22Rv1 (cell line): ENCODE measurements at regions not wholly inside any gene's neighbourhood (a gene's known extent, or its start where the extent isn't known, plus 50 kb on each side); places are given as distances from the start of the nearest gene placed in this dataset.

Experiments used
- CTCF ChIP-seq: fragments of 450-650 bp; IDR thresholded peaks from 2 replicates; pipeline ENCODE4 v1.5.1; 2017; ENCODE audit warnings: mild to moderate bottlenecking
- ZFX ChIP-seq: fragments of 450-650 bp; IDR thresholded peaks from 2 replicates; pipeline ENCODE4 v1.6.1; 2017; ENCODE audit warnings: antibody characterized with exemption, borderline replicate concordance

DNA sequence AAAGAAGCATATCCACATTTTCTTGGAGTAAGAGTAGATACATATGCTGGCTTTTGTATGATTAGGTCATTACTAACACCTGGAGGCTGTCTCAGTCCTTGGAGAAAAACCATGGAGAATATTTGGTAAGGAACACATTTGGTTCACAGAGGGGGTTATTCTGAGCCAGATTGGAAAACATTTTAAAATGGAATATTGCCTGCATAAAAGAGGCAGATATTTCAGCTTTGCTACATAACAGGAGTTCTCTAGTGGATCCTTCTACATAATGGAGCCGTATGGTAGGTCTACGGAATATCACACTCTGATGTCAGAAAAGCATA is 415.1 kb downstream of the ADGRL2 start:
- TF ChIP-seq CTCF, result no peak
- TF ChIP-seq ZFX, result no peak
